ENCODE measurements at regions not wholly inside any gene's neighbourhood (a gene's known extent, or its start where the extent isn't known, plus 50 kb on each side); places are given as distances from the start of the nearest gene placed in this dataset.

- Histone ChIP-seq H3K4me2 (ENCODE audit: control insufficient read depth, extremely low read depth, insufficient read depth, low read depth, low read length) (no peak overlapping the region), H3K27me3 (ENCODE audit: control insufficient read depth, extremely low read depth, insufficient read depth, low read length) (no peaks in the 10 kb centered on the region), H3K27ac (ENCODE audit: control insufficient read depth, insufficient read depth, low read length) (no peak overlapping the region), H3K79me2 (ENCODE audit: control insufficient read depth, insufficient read depth, low read length) (no peaks in the 10 kb centered on the region), H3K9me3 (ENCODE audit: control insufficient read depth, low read depth, low read length) (no peaks in the 10 kb centered on the region), H3K9me1 (ENCODE audit: control insufficient read depth, extremely low read depth, insufficient read depth, low read length) (no peaks in the 10 kb centered on the region), H3K4me1 (ENCODE audit: control insufficient read depth, extremely low read depth, insufficient read depth, low read length) (no peaks in the 10 kb centered on the region), H3K4me3 (ENCODE audit: control insufficient read depth in 2 of 3, extremely low read depth in 1 of 3, insufficient read depth in 2 of 3, low read depth in 1 of 3, low read length in 3 of 3) (no peak overlapping the region), H2AFZ (ENCODE audit: control insufficient read depth, low read length) (no peak overlapping the region), H3K9ac (ENCODE audit: control insufficient read depth, extremely low read depth, insufficient read depth, low read length) (no peak overlapping the region), H4K20me1 (ENCODE audit: control insufficient read depth, extremely low read depth, insufficient read depth, low read length) (no peaks in the 10 kb centered on the region), H3K36me3 (ENCODE audit: control insufficient read depth in 2 of 2, extremely low read depth in 1 of 2, insufficient read depth in 2 of 2, low read length in 2 of 2) (no peaks in the 10 kb centered on the region)
- no peak for DNase-seq (ENCODE audit: low read depth, low spot score)
- dilution Hi-C loops (cut with MboI; ENCODE audit: extremely low pct_ligation_motif_present, low sequenced_read_pairs) = no loop called here
- no peak for FAIRE-seq
- no peak for TF ChIP-seq EZH2 (IDR thresholded peaks at IDR 0.05; ENCODE audit: low read length)
- TF ChIP-seq, protein P1, sequence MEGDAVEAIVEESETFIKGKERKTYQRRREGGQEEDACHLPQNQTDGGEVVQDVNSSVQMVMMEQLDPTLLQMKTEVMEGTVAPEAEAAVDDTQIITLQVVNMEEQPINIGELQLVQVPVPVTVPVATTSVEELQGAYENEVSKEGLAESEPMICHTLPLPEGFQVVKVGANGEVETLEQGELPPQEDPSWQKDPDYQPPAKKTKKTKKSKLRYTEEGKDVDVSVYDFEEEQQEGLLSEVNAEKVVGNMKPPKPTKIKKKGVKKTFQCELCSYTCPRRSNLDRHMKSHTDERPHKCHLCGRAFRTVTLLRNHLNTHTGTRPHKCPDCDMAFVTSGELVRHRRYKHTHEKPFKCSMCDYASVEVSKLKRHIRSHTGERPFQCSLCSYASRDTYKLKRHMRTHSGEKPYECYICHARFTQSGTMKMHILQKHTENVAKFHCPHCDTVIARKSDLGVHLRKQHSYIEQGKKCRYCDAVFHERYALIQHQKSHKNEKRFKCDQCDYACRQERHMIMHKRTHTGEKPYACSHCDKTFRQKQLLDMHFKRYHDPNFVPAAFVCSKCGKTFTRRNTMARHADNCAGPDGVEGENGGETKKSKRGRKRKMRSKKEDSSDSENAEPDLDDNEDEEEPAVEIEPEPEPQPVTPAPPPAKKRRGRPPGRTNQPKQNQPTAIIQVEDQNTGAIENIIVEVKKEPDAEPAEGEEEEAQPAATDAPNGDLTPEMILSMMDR (optimal IDR thresholded peaks at IDR 0.05 in 1 of 3, IDR thresholded peaks at IDR 0.05 in 1 of 3, conservative IDR thresholded peaks at IDR 0.05 in 1 of 3; ENCODE audit: extremely low read depth in 1 of 3, insufficient read depth in 2 of 3, low read length in 3 of 3) = no peak
Measured at GRCh38 chr2:103293742-103294077, 531.9 kb downstream of the TMEM182 start.

DNA sequence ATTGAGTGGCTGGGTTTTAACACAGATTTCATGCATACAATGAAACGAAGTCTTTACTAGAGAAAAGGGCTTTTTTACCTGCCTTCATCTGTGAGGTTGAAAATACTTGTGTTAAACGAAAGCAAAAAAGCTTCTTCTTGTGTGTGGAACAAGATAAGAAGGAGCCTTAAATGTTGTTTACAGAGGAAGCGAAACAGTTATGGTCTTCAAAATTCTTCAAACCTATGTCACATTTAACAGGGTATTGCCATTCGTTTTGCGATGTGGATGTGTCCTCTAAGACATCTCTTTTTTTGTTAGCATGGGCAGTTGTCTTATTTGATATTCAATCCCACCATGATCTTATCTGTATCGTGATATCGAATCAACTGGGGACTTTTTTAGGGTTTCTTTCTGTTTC is 532.6 kb downstream of the TMEM182 start:
- H4K20me1 ChIP-seq (ENCODE audit: control insufficient read depth, extremely low read depth, insufficient read depth, low read length) = no peaks in the 10 kb centered on the region
- H3K9me3 ChIP-seq (ENCODE audit: control insufficient read depth, low read depth, low read length) = no peaks in the 10 kb centered on the region
- H3K9me1 ChIP-seq (ENCODE audit: control insufficient read depth, extremely low read depth, insufficient read depth, low read length) = no peaks in the 10 kb centered on the region
- H3K4me3 ChIP-seq (ENCODE audit: control insufficient read depth in 2 of 3, extremely low read depth in 1 of 3, insufficient read depth in 2 of 3, low read depth in 1 of 3, low read length in 3 of 3) = no peak overlapping the region
- no peak overlapping the region for H3K27ac ChIP-seq (ENCODE audit: control insufficient read depth, insufficient read depth, low read length)
- no peak for TF ChIP-seq EZH2 (IDR thresholded peaks at IDR 0.05; ENCODE audit: low read length)
- TF ChIP-seq, protein P1 (optimal IDR thresholded peaks at IDR 0.05 in 1 of 3, IDR thresholded peaks at IDR 0.05 in 1 of 3, conservative IDR thresholded peaks at IDR 0.05 in 1 of 3; ENCODE audit: extremely low read depth in 1 of 3, insufficient read depth in 2 of 3, low read length in 3 of 3) = no peak
- no peaks in the 10 kb centered on the region for H3K27me3 ChIP-seq (ENCODE audit: control insufficient read depth, extremely low read depth, insufficient read depth, low read length)
- no peak for FAIRE-seq
- no peaks in the 10 kb centered on the region for H3K4me1 ChIP-seq (ENCODE audit: control insufficient read depth, extremely low read depth, insufficient read depth, low read length)
- DNase-seq (ENCODE audit: low read depth, low spot score) = no peak
- H3K79me2 ChIP-seq (ENCODE audit: control insufficient read depth, insufficient read depth, low read length) = no peaks in the 10 kb centered on the region
- H3K4me2 ChIP-seq (ENCODE audit: control insufficient read depth, extremely low read depth, insufficient read depth, low read depth, low read length) = no peak overlapping the region
- dilution Hi-C loops (cut with MboI; ENCODE audit: extremely low pct_ligation_motif_present, low sequenced_read_pairs) = no loop called here
- H3K36me3 ChIP-seq (ENCODE audit: control insufficient read depth in 2 of 2, extremely low read depth in 1 of 2, insufficient read depth in 2 of 2, low read length in 2 of 2) = no peaks in the 10 kb centered on the region
- no peak overlapping the region for H3K9ac ChIP-seq (ENCODE audit: control insufficient read depth, extremely low read depth, insufficient read depth, low read length)
- H2AFZ ChIP-seq (ENCODE audit: control insufficient read depth, low read length) = no peak overlapping the region
